NCI-H1417 treated with DMSO at 0.1 percent for 48 hours (cell line): ENCODE measurements at regions not wholly inside any gene's neighbourhood (a gene's known extent, or its start where the extent isn't known, plus 50 kb on each side); places are given as distances from the start of the nearest gene placed in this dataset.
A peak's percentile ranks its signal among the peaks of the same experiment; 100 is the strongest.
"Not testable (repeated sequence)": the region's sequence is repeated elsewhere in the genome, so short reads cannot be mapped to it uniquely, and the experiment has no call there.

ENCODE experiments used
- DNase-seq: peaks from one replicate; lab custom pipeline; 2025; lab: John Stamatoyannopoulos, UW

- DNase-seq, result no peak
These were observed 140.5 kb downstream of the ARL4A start for GRCh38 chr7:12827920-12828319.

DNA sequence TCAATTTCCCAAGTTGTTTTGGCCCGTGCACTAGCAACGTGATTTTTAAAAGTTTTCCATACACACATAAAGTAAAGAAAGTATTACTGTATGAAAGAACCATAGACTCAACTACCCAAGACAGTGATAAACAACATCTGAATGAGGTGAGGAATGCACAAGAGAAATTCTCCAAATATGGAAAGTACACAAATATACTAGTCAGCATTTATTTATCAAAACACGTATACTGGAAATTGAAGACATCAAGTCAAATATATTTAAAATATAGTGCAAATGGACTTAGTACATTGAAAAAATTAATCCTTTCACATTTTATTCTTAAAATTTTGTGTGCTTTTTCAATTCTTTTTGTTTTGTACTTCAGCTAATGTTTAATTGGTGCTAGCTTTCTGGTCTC lies 143.6 kb downstream of the ARL4A start:
- no peak for DNase-seq

- no peak for DNase-seq
These were observed 146.4 kb downstream of the ARL4A start for GRCh38 chr7:12833829-12834228.

- no peak for DNase-seq
These were observed 147.3 kb downstream of the ARL4A start for GRCh38 chr7:12834782-12835181.

DNA sequence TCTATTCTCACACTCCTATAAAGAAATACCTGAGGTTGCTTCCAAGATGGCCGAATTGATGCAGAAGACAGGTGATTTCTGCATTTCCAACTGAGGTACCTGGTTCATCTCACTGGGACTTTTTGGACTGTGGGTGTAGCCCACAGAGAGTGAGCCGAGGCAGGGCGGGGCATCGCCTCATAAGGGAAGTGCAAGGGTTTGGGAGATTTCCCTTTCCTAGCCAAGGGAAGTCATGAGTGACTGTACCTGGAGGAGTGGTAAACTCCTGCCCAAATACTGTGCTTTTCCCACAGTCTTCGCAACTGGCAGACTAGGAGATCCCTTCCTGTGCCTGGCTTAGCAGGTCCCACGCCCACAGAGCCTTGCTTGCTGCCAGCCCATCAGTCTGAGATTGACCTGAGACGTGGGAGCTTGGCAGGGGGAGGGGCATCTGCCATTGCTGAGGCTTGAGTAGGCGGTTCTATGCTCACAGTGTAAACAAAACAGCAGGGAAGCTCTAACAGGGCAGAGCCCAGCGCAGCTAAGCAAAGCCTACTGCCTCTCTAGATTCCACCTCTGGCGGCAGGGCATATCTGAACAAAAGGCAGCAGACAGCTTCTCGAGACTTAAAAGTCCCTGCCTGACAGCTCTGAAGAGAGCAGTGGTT lies 152.2 kb downstream of the ARL4A start:
- peak; percentile 47 for DNase-seq

DNA sequence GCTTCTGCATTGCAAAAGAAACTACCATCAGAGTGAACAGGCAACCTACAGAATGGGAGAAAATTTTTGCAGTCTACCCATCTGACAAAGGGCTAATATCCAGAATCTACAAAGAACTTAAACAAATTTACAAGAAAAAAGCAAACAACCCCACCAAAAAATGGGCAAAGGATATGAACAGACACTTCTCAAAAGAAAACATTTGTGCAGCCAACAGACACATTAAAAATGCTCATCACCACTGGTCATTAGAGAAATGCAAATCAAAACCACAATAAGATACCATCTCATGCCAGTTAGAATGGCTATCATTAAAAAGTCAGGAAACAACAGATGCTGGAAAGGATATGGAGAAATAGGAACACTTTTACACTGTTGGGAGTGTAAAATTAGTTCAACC lies 157.3 kb downstream of the ARL4A start:
- not testable (repeated sequence) for DNase-seq

DNA sequence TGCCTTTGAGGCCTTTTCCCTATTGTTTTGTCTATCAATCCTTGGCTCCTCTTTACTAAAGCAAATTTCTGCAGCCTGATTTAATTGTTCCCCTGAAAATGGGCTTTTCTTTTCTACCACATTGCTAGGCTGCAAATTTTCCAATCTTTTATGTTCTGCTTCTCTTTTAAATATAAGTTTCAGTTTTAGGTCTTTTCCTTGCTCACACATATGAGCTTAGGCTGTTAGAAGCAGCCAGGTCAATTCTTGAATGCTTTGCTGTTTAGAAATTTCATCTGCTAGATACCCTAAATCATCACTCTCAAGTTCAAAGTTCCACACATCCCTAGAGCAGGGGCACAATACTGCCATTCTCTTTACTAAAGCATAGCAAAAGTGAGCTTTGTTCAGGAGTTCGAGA lies 159.6 kb downstream of the ARL4A start:
- DNase-seq, result no peak

GRCh38 chr7:12851142-12851541 lies 163.7 kb downstream of the ARL4A start:
- DNase-seq, result no peak

- DNase-seq, result no peak
These were observed 164.4 kb downstream of the ARL4A start for GRCh38 chr7:12851841-12852240.

DNA sequence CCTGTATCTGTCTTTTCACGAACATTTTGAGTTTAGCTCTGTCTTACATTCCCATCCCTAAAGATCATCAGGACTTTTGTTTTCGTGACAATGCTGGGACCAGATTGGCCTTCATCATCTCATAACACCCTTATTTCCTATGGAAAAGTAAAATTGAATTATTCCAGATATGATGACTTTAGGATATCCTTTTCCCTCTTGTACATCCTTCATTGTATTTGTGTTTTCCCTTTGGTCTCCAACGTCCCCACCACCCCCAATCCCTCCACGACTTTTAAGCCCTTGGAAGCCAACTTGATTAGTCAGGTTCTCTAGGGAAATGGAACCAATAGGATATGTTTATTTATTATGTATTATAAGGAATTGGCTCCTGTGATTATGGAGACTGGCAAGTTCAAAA lies 167.6 kb downstream of the ARL4A start:
- no peak for DNase-seq

DNA sequence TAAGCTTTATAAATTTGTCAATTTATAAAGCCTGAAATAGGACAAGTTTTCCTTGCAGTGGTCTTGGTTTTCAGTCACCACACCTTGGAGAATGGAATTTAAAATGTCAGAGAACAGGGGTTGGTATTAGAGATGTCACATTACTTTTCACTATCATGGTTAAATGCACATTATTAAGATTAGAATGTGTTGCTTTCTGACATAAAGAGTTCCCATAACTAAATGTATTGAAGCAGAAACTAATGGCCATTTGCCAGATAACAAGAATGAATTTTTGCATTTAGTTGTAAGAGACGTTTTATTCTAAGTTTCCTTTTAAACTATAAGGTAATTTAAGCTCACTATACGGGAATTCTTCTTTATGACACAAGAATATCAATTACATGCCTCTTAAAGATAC lies 172.3 kb downstream of the ARL4A start:
- no peak for DNase-seq

DNA sequence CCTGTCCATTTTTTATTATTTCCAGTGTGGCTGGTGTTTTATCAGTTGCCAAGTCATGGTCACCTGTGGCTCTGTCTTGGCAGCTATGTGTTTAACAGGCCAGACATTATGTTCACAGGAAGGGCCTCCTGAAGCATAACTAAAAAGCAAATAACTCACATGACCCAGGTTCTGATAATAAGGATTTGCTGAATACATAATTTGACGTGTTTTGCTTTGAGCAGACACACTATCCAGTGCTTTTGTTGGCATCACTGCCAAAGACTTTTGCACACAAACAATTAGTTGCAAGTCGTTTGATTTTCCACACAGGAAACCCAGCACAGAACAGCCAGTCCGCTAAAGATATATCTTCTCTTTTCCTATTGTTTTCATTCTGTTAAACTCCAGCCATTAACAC lies 173.6 kb downstream of the ARL4A start:
- no peak for DNase-seq

DNA sequence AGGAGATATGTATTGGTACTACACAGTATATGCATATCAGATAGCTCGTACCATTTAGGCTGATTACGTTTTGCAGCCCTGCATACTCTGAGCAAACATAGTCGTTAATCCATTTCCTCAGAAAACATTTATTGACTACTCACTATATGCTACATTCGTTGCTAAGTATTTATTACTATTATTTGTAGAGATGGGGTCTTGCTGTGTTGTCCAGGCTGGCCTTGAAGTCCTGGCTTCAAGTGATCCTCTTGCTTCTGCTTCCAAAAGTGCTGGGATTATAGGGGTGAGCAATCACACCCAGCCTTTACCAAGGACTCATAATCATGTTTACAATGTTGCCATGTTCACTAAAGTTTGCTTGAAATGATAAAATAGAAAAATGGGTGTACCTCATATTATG lies 174.7 kb downstream of the ARL4A start:
- no peak for DNase-seq

- no peak for DNase-seq
These were observed 177.1 kb downstream of the ARL4A start for GRCh38 chr7:12864470-12865046.

DNA sequence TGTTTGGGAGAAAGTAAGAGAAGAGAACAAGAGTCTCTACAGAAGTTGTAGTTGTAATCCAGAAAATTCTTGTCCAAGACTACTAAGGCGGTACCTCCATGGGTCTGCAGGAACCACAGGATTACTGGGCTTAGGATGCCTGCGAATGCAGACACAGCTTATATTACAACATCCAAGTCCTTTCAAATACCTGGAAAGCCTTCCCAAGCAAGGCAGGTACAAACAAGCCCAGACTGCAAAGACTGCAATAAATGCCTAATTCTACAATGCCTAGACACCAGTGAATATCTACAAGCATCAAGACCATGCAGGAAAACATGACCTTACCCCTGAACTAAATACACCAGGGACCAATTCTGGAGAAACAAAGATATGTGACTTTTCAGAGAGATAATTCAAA lies 178.2 kb downstream of the ARL4A start:
- DNase-seq, result no peak

DNA sequence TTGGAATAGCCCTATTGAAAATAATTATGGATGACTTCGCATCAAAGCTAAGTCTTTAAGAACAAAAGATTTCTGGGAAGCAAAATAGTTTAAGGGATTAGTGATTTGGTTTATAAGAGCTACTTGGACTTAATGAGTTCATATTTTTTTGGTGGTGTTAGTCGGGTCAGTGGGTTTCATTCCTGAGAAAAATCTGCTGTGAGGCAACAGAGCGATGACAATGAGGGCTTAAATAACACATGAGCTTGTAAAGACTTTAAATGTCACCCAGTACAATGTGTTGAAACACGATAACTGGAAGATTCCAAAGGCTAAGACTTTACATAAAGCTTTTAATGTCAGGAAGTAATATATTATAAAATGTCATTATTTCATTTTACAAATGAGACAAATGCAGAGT lies 178.8 kb downstream of the ARL4A start:
- DNase-seq, result no peak

- DNase-seq, result no peak
These were observed 180.6 kb downstream of the ARL4A start for GRCh38 chr7:12868027-12868426.

GRCh38 chr7:12870219-12870618 lies 182.8 kb downstream of the ARL4A start:
- no peak for DNase-seq

DNA sequence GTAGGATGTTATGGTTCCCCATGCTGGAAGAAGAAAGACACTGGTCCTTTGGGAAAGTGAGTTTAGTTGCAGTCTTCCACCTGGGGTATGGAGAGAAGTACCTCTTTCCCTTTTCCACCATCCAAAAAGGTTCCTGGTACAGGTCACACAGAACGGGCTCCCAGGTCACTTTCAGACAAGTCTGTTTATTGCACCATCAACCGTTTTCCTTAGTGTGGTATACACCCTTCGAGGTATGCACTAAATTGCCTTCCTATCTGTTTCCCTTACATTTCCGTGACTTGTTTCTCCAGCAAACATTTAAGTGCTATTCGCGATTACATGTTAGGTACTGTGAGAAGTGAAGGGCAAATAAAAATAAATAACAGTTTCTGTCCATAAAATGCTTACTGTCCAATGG lies 185.1 kb downstream of the ARL4A start:
- no peak for DNase-seq

GRCh38 chr7:12873571-12873970 lies 186.1 kb downstream of the ARL4A start:
- no peak for DNase-seq

DNA sequence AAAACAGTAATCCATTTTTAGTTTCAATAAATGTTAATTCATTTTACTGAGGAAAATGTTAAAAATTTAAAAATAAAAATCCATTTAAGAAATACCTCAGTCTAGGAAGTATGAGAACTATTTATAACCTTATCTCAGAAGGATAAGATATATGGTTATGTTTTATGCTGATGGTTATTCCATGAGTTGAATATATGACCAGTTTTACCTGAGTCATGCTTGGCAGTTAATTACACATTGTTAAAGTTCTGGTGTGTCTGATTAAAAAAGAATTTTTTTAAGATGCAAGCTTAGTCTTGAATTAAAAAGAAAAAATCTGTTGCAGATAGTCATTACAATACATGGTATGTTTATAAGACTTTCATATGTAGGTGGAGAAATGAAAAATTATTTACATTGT lies 191.7 kb downstream of the ARL4A start:
- DNase-seq, result no peak

GRCh38 chr7:12881712-12882111 lies 194.3 kb downstream of the ARL4A start:
- DNase-seq, result no peak

DNA sequence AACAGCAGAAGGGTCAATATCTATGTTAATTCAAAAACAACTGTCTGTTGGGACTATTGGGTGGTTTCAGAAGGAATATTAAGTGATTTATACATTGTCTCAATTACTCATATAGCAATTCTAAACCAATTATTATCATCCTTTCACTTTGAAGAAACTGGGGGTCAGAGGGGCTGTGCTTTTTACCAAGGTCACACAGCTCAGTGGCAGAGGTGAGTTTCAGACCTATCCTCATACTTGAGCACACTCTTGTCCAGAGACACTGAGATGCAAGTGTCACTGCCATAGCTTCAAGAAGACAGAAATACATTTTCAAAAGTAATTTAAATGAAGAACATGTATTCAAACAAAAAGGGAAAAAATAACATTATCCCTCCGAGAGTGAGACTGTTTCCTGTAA lies 195.3 kb downstream of the ARL4A start:
- no peak for DNase-seq

- no peak for DNase-seq
These were observed 196.6 kb downstream of the ARL4A start for GRCh38 chr7:12884033-12884432.
